Liver (tissue), 8 donors: ENCODE measurements at regions not wholly inside any gene's neighbourhood (a gene's known extent, or its start where the extent isn't known, plus 50 kb on each side); places are given as distances from the start of the nearest gene placed in this dataset.

Experiments used
- DNase-seq: peaks from one replicate; pipeline ENCODE4 v3.0.0-alpha.2; 2017; ENCODE audit warnings: low spot score
- H3K27ac ChIP-seq, 2 donors: one replicate each; pipeline ENCODE4 v1.7.0; 2013; ENCODE audit warnings: inconsistent platforms in 2 of 2, low read length in 2 of 2, control low read depth in 1 of 2, low read depth in 1 of 2, mild to moderate bottlenecking in 1 of 2
- H3K27me3 ChIP-seq, 4 donors: one replicate each; pipeline versions ENCODE4 v1.6.1 to v1.7.0; 2013; ENCODE audit warnings: low read length in 3 of 4, inconsistent platforms in 1 of 4, mild to moderate bottlenecking in 1 of 4, moderate library complexity in 1 of 4; ENCODE audit not compliant: control insufficient read depth in 4 of 4, insufficient read depth in 4 of 4
- H3K36me3 ChIP-seq, 4 donors: one replicate each; pipeline versions ENCODE4 v1.6.1 to v1.7.0; 2013; ENCODE audit warnings: low read length in 3 of 4, mild to moderate bottlenecking in 3 of 4, low read depth in 1 of 4, moderate library complexity in 1 of 4; ENCODE audit not compliant: control insufficient read depth in 4 of 4, insufficient read depth in 3 of 4
- H3K4me1 ChIP-seq, 4 donors: one replicate each; pipeline versions ENCODE4 v1.6.1 to v1.7.0; 2013; ENCODE audit warnings: low read length in 3 of 4, mild to moderate bottlenecking in 3 of 4, moderate library complexity in 1 of 4; ENCODE audit not compliant: control insufficient read depth in 4 of 4, insufficient read depth in 4 of 4
- H3K4me3 ChIP-seq, 3 donors: one replicate each; pipeline versions ENCODE4 v1.6.1 to v1.7.0; 2013; ENCODE audit warnings: low read length in 3 of 3, control low read depth in 1 of 3, low read depth in 1 of 3, mild to moderate bottlenecking in 1 of 3
- H3K9ac ChIP-seq, 2 donors: one replicate each; pipeline ENCODE4 v1.7.0; 2013; ENCODE audit warnings: low read length in 2 of 2, mild to moderate bottlenecking in 2 of 2, moderate library complexity in 2 of 2, control low read depth in 1 of 2, low read depth in 1 of 2
- H3K9me3 ChIP-seq, 4 donors: one replicate each; pipeline versions ENCODE4 v1.6.1 to v1.7.0; 2013; ENCODE audit warnings: low read length in 3 of 4; ENCODE audit not compliant: control insufficient read depth in 4 of 4
- ATF3 ChIP-seq: IDR thresholded peaks from 2 replicates; pipeline ENCODE4 v1.6.1; 2016; ENCODE audit warnings: antibody characterized with exemption
- EGR1 ChIP-seq, 2 donors: IDR thresholded peaks; 2 replicates each; pipeline ENCODE4 v1.6.1; 2016 to 2018; ENCODE audit warnings: antibody characterized with exemption in 2 of 2, low read depth in 2 of 2
- FOXA1 ChIP-seq: IDR thresholded peaks from 2 replicates; pipeline ENCODE4 v1.6.1; 2016; ENCODE audit warnings: antibody characterized with exemption
- FOXA2 ChIP-seq: IDR thresholded peaks from 2 replicates; pipeline ENCODE4 v1.6.1; 2016; ENCODE audit warnings: antibody characterized with exemption
- GABPA ChIP-seq, 2 donors: IDR thresholded peaks in 1 of 2; conservative IDR thresholded peaks in 1 of 2; 2 replicates each; pipeline ENCODE4 v1.6.1; 2016; ENCODE audit warnings: antibody characterized with exemption in 2 of 2, mild to moderate bottlenecking in 1 of 2, moderate library complexity in 1 of 2
- HNF4A ChIP-seq, 2 donors: conservative IDR thresholded peaks; 2 replicates each; pipeline ENCODE4 v1.6.1; 2016; ENCODE audit warnings: antibody characterized with exemption in 2 of 2, mild to moderate bottlenecking in 2 of 2
- HNF4G ChIP-seq: IDR thresholded peaks from 2 replicates; pipeline ENCODE4 v1.6.1; 2016; ENCODE audit warnings: antibody characterized with exemption
- JUND ChIP-seq, 2 donors: IDR thresholded peaks; 2 replicates each; pipeline ENCODE4 v1.6.1; 2016; ENCODE audit warnings: antibody characterized with exemption in 2 of 2
- NR2F2 ChIP-seq: IDR thresholded peaks from 2 replicates; pipeline ENCODE4 v1.6.1; 2016; ENCODE audit warnings: antibody characterized with exemption
- RAD21 ChIP-seq, 2 donors: IDR thresholded peaks; 2 replicates each; pipeline ENCODE4 v1.6.1; 2016; ENCODE audit warnings: antibody characterized with exemption in 2 of 2, mild to moderate bottlenecking in 2 of 2
- RXRA ChIP-seq, 2 donors: IDR thresholded peaks; 2 replicates each; pipeline ENCODE4 v1.6.1; 2017 to 2018; ENCODE audit warnings: antibody characterized with exemption in 2 of 2, mild to moderate bottlenecking in 1 of 2
- SP1 ChIP-seq: IDR thresholded peaks from 2 replicates; pipeline ENCODE4 v1.6.1; 2018; ENCODE audit warnings: antibody characterized with exemption, mild to moderate bottlenecking
- TAF1 ChIP-seq: conservative IDR thresholded peaks from 2 replicates; pipeline ENCODE4 v1.6.1; 2016; ENCODE audit warnings: antibody characterized with exemption, mild to moderate bottlenecking
- YY1 ChIP-seq: IDR thresholded peaks from 2 replicates; pipeline ENCODE4 v1.6.1; 2016; ENCODE audit warnings: antibody characterized with exemption, mild to moderate bottlenecking
- ZBTB33 ChIP-seq: IDR thresholded peaks from 2 replicates; pipeline ENCODE4 v1.6.1; 2016; ENCODE audit warnings: antibody characterized with exemption
- WGBS: extraction: QIAGEN DNeasy Blood & Tissue Kit; methylation state at CpG from one replicate; pipeline ENCODE4 v1.1.7; 2013; 5-methylcytosine and 5-hydroxymethylcytosine counted together
- TF ChIP-seq, protein P1 (sequence below): IDR thresholded peaks from 2 replicates; pipeline ENCODE4 v1.6.1; 2016; ENCODE audit warnings: antibody characterized with exemption, mild to moderate bottlenecking
- TF ChIP-seq, protein P2 (sequence below): fragments of 150-350 bp; IDR thresholded peaks from 2 replicates; pipeline ENCODE4 v1.5.1; 2017; ENCODE audit warnings: improper control_type of control experiment, low read depth, low read length; ENCODE audit not compliant: missing input control
- TF ChIP-seq, protein P3 (sequence below): IDR thresholded peaks from 2 replicates; pipeline ENCODE4 v1.6.1; 2016; ENCODE audit warnings: antibody characterized with exemption
- donor health status: healthy.
- donor health status: healthy.
- donor health status: healthy.
- donor health status: healthy.
- donor health status: healthy.

DNA sequence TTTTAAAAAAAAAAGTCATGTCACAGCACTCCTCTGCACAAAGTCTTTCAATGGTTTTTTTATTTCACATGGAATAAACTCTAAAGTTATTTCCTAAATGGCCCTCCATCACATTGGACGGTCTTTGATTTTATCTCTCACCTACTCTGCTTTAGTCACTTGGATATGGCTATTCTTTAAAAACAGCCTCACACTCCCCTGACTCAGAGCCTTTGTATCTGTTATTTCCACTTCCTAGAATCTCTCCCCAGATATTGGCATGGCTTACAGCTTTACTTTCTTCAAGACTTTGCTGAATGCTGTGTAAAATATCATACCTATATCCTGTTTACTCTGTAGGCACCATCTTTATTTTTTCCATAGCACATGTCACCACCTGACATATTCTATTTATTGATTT, 194.7 kb upstream of the MCHR2 start:
- no peak overlapping the region for H3K27ac ChIP-seq
- H3K36me3 ChIP-seq: no peaks in the 10 kb centered on the region
- H3K4me3 ChIP-seq: no peak overlapping the region
- H3K4me1 ChIP-seq: no peaks in the 10 kb centered on the region
- WGBS: 89% methylated on average over 1 of the region's 1 CpG
- no peaks in the 10 kb centered on the region for H3K27me3 ChIP-seq
- DNase-seq: no peak
- no peaks in the 10 kb centered on the region for H3K9me3 ChIP-seq
- no peak overlapping the region for H3K9ac ChIP-seq
- TF ChIP-seq FOXA1: no peak
- TF ChIP-seq HNF4G: no peak

DNA sequence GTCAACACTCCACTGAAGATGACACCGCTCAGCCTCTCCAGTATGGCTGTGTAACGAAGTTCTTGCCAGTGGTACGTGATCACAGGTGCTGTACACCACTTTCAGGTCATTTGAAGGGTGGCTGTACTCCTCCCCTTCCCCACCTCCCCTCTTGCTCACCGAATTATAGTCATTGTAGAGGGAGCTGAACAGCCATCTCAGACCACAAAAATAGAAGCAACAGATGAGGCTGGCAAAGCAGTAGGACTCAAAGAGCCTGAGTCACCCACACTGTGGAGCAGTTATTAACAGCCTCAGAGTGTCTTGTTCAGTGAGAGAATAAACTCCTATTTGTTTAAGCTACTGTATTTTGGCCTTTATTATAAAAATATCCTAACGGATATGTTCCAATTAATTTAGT, 192.5 kb upstream of the MCHR2 start:
- no peak overlapping the region for H3K4me3 ChIP-seq
- WGBS: 85% methylated on average over 5 of the region's 5 CpGs
- H3K9ac ChIP-seq: no peak overlapping the region
- H3K36me3 ChIP-seq: no peaks in the 10 kb centered on the region
- no peaks in the 10 kb centered on the region for H3K4me1 ChIP-seq
- no peaks in the 10 kb centered on the region for H3K27me3 ChIP-seq
- H3K27ac ChIP-seq: no peak overlapping the region
- TF ChIP-seq GABPA (IDR thresholded peaks at IDR 0.05 in 1 of 2, conservative IDR thresholded peaks at IDR 0.05 in 1 of 2): no peak
- no peak for TF ChIP-seq HNF4A (conservative IDR thresholded peaks at IDR 0.05)
- no peak for TF ChIP-seq ATF3
- no peak for TF ChIP-seq FOXA2
- TF ChIP-seq, protein P1, sequence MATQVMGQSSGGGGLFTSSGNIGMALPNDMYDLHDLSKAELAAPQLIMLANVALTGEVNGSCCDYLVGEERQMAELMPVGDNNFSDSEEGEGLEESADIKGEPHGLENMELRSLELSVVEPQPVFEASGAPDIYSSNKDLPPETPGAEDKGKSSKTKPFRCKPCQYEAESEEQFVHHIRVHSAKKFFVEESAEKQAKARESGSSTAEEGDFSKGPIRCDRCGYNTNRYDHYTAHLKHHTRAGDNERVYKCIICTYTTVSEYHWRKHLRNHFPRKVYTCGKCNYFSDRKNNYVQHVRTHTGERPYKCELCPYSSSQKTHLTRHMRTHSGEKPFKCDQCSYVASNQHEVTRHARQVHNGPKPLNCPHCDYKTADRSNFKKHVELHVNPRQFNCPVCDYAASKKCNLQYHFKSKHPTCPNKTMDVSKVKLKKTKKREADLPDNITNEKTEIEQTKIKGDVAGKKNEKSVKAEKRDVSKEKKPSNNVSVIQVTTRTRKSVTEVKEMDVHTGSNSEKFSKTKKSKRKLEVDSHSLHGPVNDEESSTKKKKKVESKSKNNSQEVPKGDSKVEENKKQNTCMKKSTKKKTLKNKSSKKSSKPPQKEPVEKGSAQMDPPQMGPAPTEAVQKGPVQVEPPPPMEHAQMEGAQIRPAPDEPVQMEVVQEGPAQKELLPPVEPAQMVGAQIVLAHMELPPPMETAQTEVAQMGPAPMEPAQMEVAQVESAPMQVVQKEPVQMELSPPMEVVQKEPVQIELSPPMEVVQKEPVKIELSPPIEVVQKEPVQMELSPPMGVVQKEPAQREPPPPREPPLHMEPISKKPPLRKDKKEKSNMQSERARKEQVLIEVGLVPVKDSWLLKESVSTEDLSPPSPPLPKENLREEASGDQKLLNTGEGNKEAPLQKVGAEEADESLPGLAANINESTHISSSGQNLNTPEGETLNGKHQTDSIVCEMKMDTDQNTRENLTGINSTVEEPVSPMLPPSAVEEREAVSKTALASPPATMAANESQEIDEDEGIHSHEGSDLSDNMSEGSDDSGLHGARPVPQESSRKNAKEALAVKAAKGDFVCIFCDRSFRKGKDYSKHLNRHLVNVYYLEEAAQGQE: no peak
- TF ChIP-seq TAF1: no peak
- TF ChIP-seq EGR1 (IDR thresholded peaks at IDR 0.05; ENCODE audit: low read depth in 2 of 2): no peak
- TF ChIP-seq JUND (IDR thresholded peaks at IDR 0.05): no peak
- no peak for TF ChIP-seq NR2F2
- no peak for TF ChIP-seq RXRA (IDR thresholded peaks at IDR 0.05)
- no peak for TF ChIP-seq YY1
- no peak for TF ChIP-seq FOXA1
- no peak for TF ChIP-seq SP1
- TF ChIP-seq, protein P2, sequence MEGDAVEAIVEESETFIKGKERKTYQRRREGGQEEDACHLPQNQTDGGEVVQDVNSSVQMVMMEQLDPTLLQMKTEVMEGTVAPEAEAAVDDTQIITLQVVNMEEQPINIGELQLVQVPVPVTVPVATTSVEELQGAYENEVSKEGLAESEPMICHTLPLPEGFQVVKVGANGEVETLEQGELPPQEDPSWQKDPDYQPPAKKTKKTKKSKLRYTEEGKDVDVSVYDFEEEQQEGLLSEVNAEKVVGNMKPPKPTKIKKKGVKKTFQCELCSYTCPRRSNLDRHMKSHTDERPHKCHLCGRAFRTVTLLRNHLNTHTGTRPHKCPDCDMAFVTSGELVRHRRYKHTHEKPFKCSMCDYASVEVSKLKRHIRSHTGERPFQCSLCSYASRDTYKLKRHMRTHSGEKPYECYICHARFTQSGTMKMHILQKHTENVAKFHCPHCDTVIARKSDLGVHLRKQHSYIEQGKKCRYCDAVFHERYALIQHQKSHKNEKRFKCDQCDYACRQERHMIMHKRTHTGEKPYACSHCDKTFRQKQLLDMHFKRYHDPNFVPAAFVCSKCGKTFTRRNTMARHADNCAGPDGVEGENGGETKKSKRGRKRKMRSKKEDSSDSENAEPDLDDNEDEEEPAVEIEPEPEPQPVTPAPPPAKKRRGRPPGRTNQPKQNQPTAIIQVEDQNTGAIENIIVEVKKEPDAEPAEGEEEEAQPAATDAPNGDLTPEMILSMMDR: no peak
- no peak for TF ChIP-seq HNF4G
- no peak for TF ChIP-seq ZBTB33
- TF ChIP-seq, protein P3, sequence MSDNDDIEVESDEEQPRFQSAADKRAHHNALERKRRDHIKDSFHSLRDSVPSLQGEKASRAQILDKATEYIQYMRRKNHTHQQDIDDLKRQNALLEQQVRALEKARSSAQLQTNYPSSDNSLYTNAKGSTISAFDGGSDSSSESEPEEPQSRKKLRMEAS: no peak
- TF ChIP-seq RAD21 (IDR thresholded peaks at IDR 0.05): no peak
- DNase-seq: no peak
- H3K9me3 ChIP-seq: no peaks in the 10 kb centered on the region
